ENCODE measurements at regions not wholly inside any gene's neighbourhood (a gene's known extent, or its start where the extent isn't known, plus 50 kb on each side); places are given as distances from the start of the nearest gene placed in this dataset.
A peak's percentile ranks its signal among the peaks of the same experiment; 100 is the strongest.

DNA sequence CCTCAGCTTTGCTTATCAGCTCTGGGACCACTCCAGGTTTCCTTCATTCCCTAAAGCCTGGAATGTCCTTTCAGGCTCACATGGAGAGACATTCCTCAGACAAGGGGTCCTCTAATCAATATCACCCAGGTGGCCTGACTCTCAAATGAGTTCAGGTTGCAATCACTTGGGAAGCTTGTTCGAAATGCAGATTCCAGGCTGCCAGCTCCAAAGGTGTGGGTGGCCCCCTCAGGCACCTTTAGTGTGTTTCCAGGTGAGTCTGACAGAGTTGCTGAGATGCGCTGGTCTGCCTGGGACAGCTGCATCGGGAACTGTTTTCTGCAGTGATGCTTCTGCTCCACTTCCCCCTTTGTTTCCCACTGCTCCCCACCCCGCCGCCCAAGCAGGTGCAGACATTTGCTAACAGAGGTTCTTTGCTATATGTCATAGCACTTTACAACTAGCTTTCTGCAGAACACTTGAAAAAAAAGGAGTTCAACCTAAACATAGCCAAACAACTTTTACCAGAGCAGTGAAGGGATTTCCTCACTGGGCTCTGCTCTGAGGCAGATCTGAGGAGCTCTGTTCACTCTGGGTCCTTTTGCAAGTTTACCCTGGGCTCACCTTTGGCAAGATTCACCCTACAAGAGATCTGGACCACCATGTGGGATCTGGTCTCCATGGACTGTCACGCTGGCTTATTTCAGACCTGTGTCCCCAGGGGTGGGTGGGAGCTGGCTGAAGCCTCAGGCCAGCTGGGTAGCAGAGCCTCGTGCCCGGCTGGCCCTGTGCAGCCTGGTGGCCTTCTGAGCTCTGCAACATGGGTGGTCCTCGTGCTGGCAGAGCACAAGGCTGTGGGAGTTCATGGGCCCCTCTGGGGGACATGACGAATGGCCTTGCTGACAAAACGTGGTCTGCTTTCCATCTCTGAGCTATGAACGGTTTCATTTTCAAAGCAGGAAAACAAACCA is 539.6 kb downstream of the CCDC171 start:
- Histone ChIP-seq H3K27ac (peak overlapping the region in 2 of 4 donors; percentile 10 to 21), H3K9me3 (peaks cover 0 to 24% (median 0%) of the 10 kb centered on the region in 4 donors), H3K4me1 (peaks cover 0 to 9% (median 0%) of the 10 kb centered on the region in 4 donors), H3K36me3 (no peaks in the 10 kb centered on the region), H3K4me3 (no peak overlapping the region), H3K27me3 (no peaks in the 10 kb centered on the region)
- DNase-seq (ENCODE audit: low spot score in 2 of 2), result peak; percentile 30 to 37
- TF ChIP-seq CTCF (IDR thresholded peaks at IDR 0.05), result no peak
- peak in 1 of 2 donors; percentile 31 for TF ChIP-seq EP300 (IDR thresholded peaks at IDR 0.05)
- no peak for TF ChIP-seq POLR2A (IDR thresholded peaks at IDR 0.05)
- WGBS, 2 donors, result 48 to 75% methylated on average over 8 to 10 of the region's 12 CpGs

DNA sequence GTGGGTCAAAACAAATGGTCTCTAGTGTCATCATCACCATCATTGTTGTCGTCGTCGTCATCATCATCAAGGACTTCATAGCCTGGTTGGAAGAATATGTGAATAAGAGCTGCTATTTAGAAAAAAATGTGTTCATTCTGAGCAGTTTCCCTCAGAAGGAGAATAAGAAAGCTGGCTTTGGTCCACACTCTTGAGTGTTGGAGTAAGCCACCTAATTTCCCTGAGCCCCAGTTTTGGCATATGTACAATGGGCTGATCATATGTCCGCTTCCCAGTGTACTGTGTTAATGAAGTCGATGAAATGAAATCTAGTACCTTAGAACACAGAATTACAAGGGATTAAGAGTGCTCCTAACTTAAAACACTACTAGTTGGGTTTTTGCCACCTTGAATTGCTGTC is 545.5 kb downstream of the CCDC171 start:
- no peaks in the 10 kb centered on the region for H3K9me3 ChIP-seq
- H3K4me1 ChIP-seq, result peaks cover 0 to 43% (median 23%) of the 10 kb centered on the region in 4 donors
- TF ChIP-seq POLR2A (IDR thresholded peaks at IDR 0.05) (no peak), EP300 (IDR thresholded peaks at IDR 0.05) (no peak), CTCF (IDR thresholded peaks at IDR 0.05) (no peak)
- DNase-seq (ENCODE audit: low spot score in 2 of 2), result no peak
- no peak overlapping the region for H3K27ac ChIP-seq
- H3K4me3 ChIP-seq, result no peak overlapping the region
- H3K27me3 ChIP-seq, result no peaks in the 10 kb centered on the region
- H3K36me3 ChIP-seq, result no peaks in the 10 kb centered on the region
- 92 to 93% methylated on average over 5 of the region's 5 CpGs for WGBS, 2 donors

DNA sequence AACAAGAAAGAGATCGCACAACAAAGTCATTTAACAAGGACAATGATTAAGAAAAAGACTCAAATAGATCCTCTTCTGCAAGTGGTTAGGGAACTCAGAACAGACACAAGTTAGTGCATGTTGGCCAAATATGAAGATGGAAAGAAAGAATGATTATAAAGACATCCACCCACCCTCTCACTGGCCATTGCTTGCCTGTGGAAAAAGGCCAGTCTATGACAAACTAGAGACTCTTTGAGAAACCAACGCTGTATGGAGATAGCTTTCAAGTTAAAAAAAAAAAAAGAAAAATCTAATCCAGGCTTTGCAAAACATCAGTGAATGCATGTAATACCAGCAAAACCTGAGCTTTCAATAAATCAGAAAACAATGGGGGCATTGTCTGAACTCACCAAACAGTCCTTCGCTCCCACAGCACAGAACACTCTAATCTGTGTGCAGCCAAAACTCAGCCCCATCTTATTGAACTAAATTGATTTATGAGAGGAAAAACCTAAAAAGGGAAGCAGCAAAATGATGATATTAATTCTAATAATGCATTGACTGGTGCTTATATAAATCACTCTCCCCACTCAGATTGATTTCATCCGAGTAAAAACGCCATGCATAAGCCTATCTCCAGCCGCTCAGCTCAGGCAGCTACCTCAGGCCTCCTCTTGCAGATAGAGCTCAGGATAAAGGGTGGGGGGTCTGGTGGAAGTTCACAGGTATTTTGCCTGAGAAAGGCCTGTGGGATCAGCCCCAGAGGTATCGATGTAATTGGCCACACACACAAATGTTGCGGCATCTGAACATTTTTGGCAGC is 547.1 kb downstream of the CCDC171 start:
- Histone ChIP-seq H3K27ac (peak overlapping the region in 2 of 4 donors; percentile 59 to 77), H3K9me3 (no peaks in the 10 kb centered on the region), H3K4me3 (no peak overlapping the region), H3K36me3 (no peaks in the 10 kb centered on the region), H3K27me3 (no peaks in the 10 kb centered on the region), H3K4me1 (peaks cover 0 to 57% (median 27%) of the 10 kb centered on the region in 4 donors)
- no peak for TF ChIP-seq EP300 (IDR thresholded peaks at IDR 0.05)
- TF ChIP-seq CTCF (IDR thresholded peaks at IDR 0.05), result no peak
- no peak for TF ChIP-seq POLR2A (IDR thresholded peaks at IDR 0.05)
- 41 to 49% methylated on average over 8 of the region's 8 CpGs for WGBS, 2 donors
- DNase-seq (ENCODE audit: low spot score in 2 of 2), result no peak

- Histone ChIP-seq H3K9me3 (no peaks in the 10 kb centered on the region), H3K4me3 (no peak overlapping the region), H3K4me1 (peaks cover 0 to 64% (median 27%) of the 10 kb centered on the region in 4 donors), H3K27me3 (no peaks in the 10 kb centered on the region), H3K27ac (peak overlapping the region in 2 of 4 donors; percentile 59 to 77), H3K36me3 (no peaks in the 10 kb centered on the region)
- DNase-seq (ENCODE audit: low spot score in 2 of 2), result peak; percentile 55 to 72
- 23 to 36% methylated on average over 7 to 8 of the region's 8 CpGs for WGBS, 2 donors
- peak in 1 of 2 donors; percentile 67 for TF ChIP-seq EP300 (IDR thresholded peaks at IDR 0.05)
- no peak for TF ChIP-seq POLR2A (IDR thresholded peaks at IDR 0.05)
- no peak for TF ChIP-seq CTCF (IDR thresholded peaks at IDR 0.05)
Observed at GRCh38 chr9:16100537-16101091, 547.8 kb downstream of the CCDC171 start.

Measured in tibial nerve (tissue), 4 donors.